H1 (cell line): ENCODE measurements at regions not wholly inside any gene's neighbourhood (a gene's known extent, or its start where the extent isn't known, plus 50 kb on each side); places are given as distances from the start of the nearest gene placed in this dataset.

Source experiments
- CTCF ChIA-PET: fragments of 300-600 bp; sonication (Branson Sonifier 250); formaldehyde crosslinking; loops from one replicate; lab custom pipeline; 2021; ENCODE audit not compliant: partially characterized antibody; lab: Charles Lee
- POLR2A ChIA-PET: fragments of 300-600 bp; sonication (Branson Sonifier 250); formaldehyde crosslinking; loops from one replicate; lab custom pipeline; 2021; ENCODE audit warnings: inconsistent platforms; ENCODE audit not compliant: partially characterized antibody; lab: Charles Lee
- DNase-seq, 2 experiments: peaks; one replicate each; pipeline versions ENCODE4 v3.0.0 to v3.0.0-alpha.2; 2010 to 2022; ENCODE audit warnings: low spot score in 2 of 2, low read depth in 1 of 2, mixed read lengths in 1 of 2
- FAIRE-seq: peaks from 2 replicates; lab custom pipeline; 2011; peaks lifted over from hg19 to GRCh38; lab: Jason Lieb, UNC
- H2AFZ ChIP-seq: 2 replicates; pipeline ENCODE4 v1.8.1; 2012; ENCODE audit warnings: low read length, inconsistent platforms
- H2AK5ac ChIP-seq: 2 replicates; pipeline ENCODE4 v1.6.1; 2013; ENCODE audit warnings: low read depth, low read length
- H2BK120ac ChIP-seq: replicated peaks from 2 replicates; pipeline ENCODE3; 2013; ENCODE audit warnings: low read depth, low read length, inconsistent platforms
- H2BK12ac ChIP-seq: 2 replicates; pipeline ENCODE4 v1.6.1; 2013; ENCODE audit warnings: low read depth, low read length
- H2BK15ac ChIP-seq: 2 replicates; pipeline ENCODE4 v1.6.1; 2013; ENCODE audit warnings: low read length
- H2BK20ac ChIP-seq: 2 replicates; pipeline ENCODE4 v1.6.1; 2013; ENCODE audit warnings: low read length
- H2BK5ac ChIP-seq: 2 replicates; pipeline ENCODE4 v1.6.1; 2013; ENCODE audit warnings: low read depth, low read length
- H3K14ac ChIP-seq: 2 replicates; pipeline ENCODE4 v1.6.1; 2013; ENCODE audit warnings: inconsistent platforms; ENCODE audit not compliant: insufficient read length
- H3K18ac ChIP-seq: 2 replicates; pipeline ENCODE4 v1.6.1; 2013; ENCODE audit warnings: low read length; ENCODE audit errors: extremely low read depth
- H3K23ac ChIP-seq: 2 replicates; pipeline ENCODE4 v1.6.1; 2013; ENCODE audit warnings: inconsistent platforms; ENCODE audit not compliant: insufficient read length
- H3K23me2 ChIP-seq: 2 replicates; pipeline ENCODE4 v1.6.1; 2013; ENCODE audit warnings: low read depth, low read length
- H3K27ac ChIP-seq: 2 replicates; pipeline ENCODE4 v1.6.1; 2011; ENCODE audit warnings: low read depth, low read length, inconsistent platforms
- H3K27me3 ChIP-seq, 4 experiments: replicated peaks in 1 of 4; 1 replicate in 1 of 4; 2 replicates in 3 of 4; pipeline versions ENCODE4 v1.6.1 to v1.8.1; 2011 to 2013; ENCODE audit warnings: low read length in 3 of 4, mild to moderate bottlenecking in 3 of 4, inconsistent platforms in 2 of 4, mixed read lengths in 2 of 4, moderate library complexity in 1 of 4; ENCODE audit not compliant: control insufficient read depth in 3 of 4, insufficient read depth in 3 of 4; ENCODE audit errors: extremely low read depth in 1 of 4
- H3K36me3 ChIP-seq, 4 experiments: 2 replicates each; pipeline versions ENCODE4 v1.6.1 to v1.8.1; 2011 to 2013; ENCODE audit warnings: mild to moderate bottlenecking in 4 of 4, low read length in 3 of 4, moderate library complexity in 2 of 4, control low read depth in 1 of 4, inconsistent platforms in 1 of 4; ENCODE audit not compliant: insufficient read depth in 4 of 4, control insufficient read depth in 2 of 4
- H3K4ac ChIP-seq: replicated peaks from 2 replicates; pipeline ENCODE3; 2013; ENCODE audit warnings: low read length, low read depth, mixed read lengths, inconsistent platforms; ENCODE audit not compliant: insufficient read length
- H3K4me1 ChIP-seq, 4 experiments: replicated peaks in 1 of 4; 1 replicate in 1 of 4; 2 replicates in 3 of 4; pipeline versions ENCODE4 v1.6.1 to v1.8.1; 2011 to 2013; ENCODE audit warnings: low read length in 3 of 4, inconsistent platforms in 2 of 4, mixed read lengths in 1 of 4; ENCODE audit not compliant: insufficient read depth in 4 of 4, control insufficient read depth in 3 of 4
- H3K4me2 ChIP-seq, 2 experiments: 2 replicates each; pipeline versions ENCODE4 v1.6.1 to v1.8.1; 2011 to 2013; ENCODE audit warnings: low read depth in 2 of 2, low read length in 2 of 2, control low read depth in 1 of 2, inconsistent platforms in 1 of 2, mild to moderate bottlenecking in 1 of 2; ENCODE audit not compliant: insufficient read depth in 1 of 2
- H3K4me3 ChIP-seq, 4 experiments: fragments of 200-600, 300-600 bp in 1 of 4; sonication (generic), shearing (Covaris generic), sonication (Bioruptor Twin) in 1 of 4; 2 replicates each; pipeline versions ENCODE4 v1.5.1 to v1.8.1; 2011 to 2016; ENCODE audit warnings: low read length in 4 of 4, low read depth in 3 of 4, control low read depth in 2 of 4, inconsistent platforms in 2 of 4, mild to moderate bottlenecking in 2 of 4, mixed read lengths in 1 of 4, moderate library complexity in 1 of 4; ENCODE audit not compliant: insufficient read depth in 2 of 4; ENCODE audit errors: extremely low read depth in 1 of 4
- H3K56ac ChIP-seq: replicated peaks from 2 replicates; pipeline ENCODE3; 2013; ENCODE audit warnings: low read depth, mild to moderate bottlenecking, mixed read lengths, low read length, inconsistent platforms; ENCODE audit not compliant: insufficient read length
- H3K79me1 ChIP-seq: 2 replicates; pipeline ENCODE4 v1.6.1; 2013; ENCODE audit warnings: low read depth, low read length, control low read depth
- H3K79me2 ChIP-seq, 2 experiments: 2 replicates each; pipeline versions ENCODE4 v1.6.1 to v1.8.1; 2012 to 2013; ENCODE audit warnings: low read length in 2 of 2, mild to moderate bottlenecking in 2 of 2, inconsistent platforms in 1 of 2; ENCODE audit not compliant: insufficient read depth in 2 of 2, control insufficient read depth in 1 of 2
- H3K9ac ChIP-seq, 4 experiments: replicated peaks in 1 of 4; 1 replicate in 1 of 4; 2 replicates in 3 of 4; pipeline versions ENCODE4 v1.6.1 to v1.8.1; 2011 to 2013; ENCODE audit warnings: low read depth in 3 of 4, low read length in 3 of 4, control low read depth in 2 of 4, mild to moderate bottlenecking in 2 of 4, moderate library complexity in 2 of 4, inconsistent platforms in 1 of 4; ENCODE audit errors: extremely low read depth in 1 of 4
- H3K9me3 ChIP-seq, 2 experiments: 2 replicates each; pipeline versions ENCODE4 v1.6.1 to v1.8.1; 2012 to 2013; ENCODE audit warnings: mild to moderate bottlenecking in 2 of 2, moderate library complexity in 2 of 2, control low read depth in 1 of 2, inconsistent platforms in 1 of 2, low read depth in 1 of 2, low read length in 1 of 2, mixed read lengths in 1 of 2; ENCODE audit not compliant: insufficient read depth in 2 of 2
- H4K20me1 ChIP-seq, 2 experiments: replicated peaks in 1 of 2; 2 replicates each; pipeline versions ENCODE3 to v1.8.1; 2011 to 2013; ENCODE audit warnings: inconsistent platforms in 2 of 2, low read length in 2 of 2, mild to moderate bottlenecking in 1 of 2; ENCODE audit not compliant: insufficient read depth in 2 of 2, control insufficient read depth in 1 of 2
- H4K5ac ChIP-seq: 2 replicates; pipeline ENCODE4 v1.6.1; 2013; ENCODE audit warnings: low read length, low read depth, mixed read lengths, inconsistent platforms; ENCODE audit not compliant: insufficient read length
- H4K8ac ChIP-seq: 2 replicates; pipeline ENCODE4 v1.8.0; 2013; ENCODE audit warnings: mild to moderate bottlenecking, moderate library complexity, low read length, inconsistent platforms; ENCODE audit not compliant: insufficient read depth; ENCODE audit errors: extremely low read depth
- H4K91ac ChIP-seq: replicated peaks from 2 replicates; pipeline ENCODE3; 2013; ENCODE audit warnings: low read length, mixed read lengths, inconsistent platforms; ENCODE audit not compliant: insufficient read length
- CHD1 ChIP-seq: IDR thresholded peaks from 2 replicates; pipeline ENCODE4 v1.6.1; 2012; ENCODE audit warnings: low read depth, low read length, improper control_type of control experiment
- RNF2 ChIP-seq: fragments of 200-900, 300-1000 bp; sonication (generic); IDR thresholded peaks from 2 replicates; pipeline ENCODE4 v1.7.1; 2016; ENCODE audit warnings: borderline replicate concordance, low read depth, mild to moderate bottlenecking, antibody characterized with exemption, low read length; ENCODE audit not compliant: poor library complexity, severe bottlenecking; ENCODE audit errors: missing control alignments
- SIX5 ChIP-seq: IDR thresholded peaks from 2 replicates; pipeline ENCODE4 v1.6.1; 2011; ENCODE audit warnings: mild to moderate bottlenecking, low read depth, low read length
- YY1 ChIP-seq: IDR thresholded peaks from 2 replicates; pipeline ENCODE4 v1.6.1; 2011; ENCODE audit warnings: low read depth, mild to moderate bottlenecking, low read length
- ZNF274 ChIP-seq: IDR thresholded peaks from 2 replicates; pipeline ENCODE4 v1.7.0; 2012; ENCODE audit warnings: low read length, borderline replicate concordance; ENCODE audit errors: extremely low read depth
- WGBS, 2 experiments: shearing (Covaris generic) in 1 of 2; methylation state at CpG; one replicate each; pipeline versions ENCODE4 v1.1.6 to v1.1.7; 2013 to 2015; ENCODE audit warnings: low lambda C conversion rate in 2 of 2, mixed read lengths in 2 of 2, inconsistent platforms in 1 of 2, low coverage in 1 of 2, missing lambda C conversion rate in 1 of 2; ENCODE audit not compliant: insufficient replicate concordance in 2 of 2, insufficient coverage in 1 of 2, insufficient read length in 1 of 2; ENCODE audit errors: extremely low coverage in 1 of 2, missing lambda C conversion rate in 1 of 2; 5-methylcytosine and 5-hydroxymethylcytosine counted together

DNA sequence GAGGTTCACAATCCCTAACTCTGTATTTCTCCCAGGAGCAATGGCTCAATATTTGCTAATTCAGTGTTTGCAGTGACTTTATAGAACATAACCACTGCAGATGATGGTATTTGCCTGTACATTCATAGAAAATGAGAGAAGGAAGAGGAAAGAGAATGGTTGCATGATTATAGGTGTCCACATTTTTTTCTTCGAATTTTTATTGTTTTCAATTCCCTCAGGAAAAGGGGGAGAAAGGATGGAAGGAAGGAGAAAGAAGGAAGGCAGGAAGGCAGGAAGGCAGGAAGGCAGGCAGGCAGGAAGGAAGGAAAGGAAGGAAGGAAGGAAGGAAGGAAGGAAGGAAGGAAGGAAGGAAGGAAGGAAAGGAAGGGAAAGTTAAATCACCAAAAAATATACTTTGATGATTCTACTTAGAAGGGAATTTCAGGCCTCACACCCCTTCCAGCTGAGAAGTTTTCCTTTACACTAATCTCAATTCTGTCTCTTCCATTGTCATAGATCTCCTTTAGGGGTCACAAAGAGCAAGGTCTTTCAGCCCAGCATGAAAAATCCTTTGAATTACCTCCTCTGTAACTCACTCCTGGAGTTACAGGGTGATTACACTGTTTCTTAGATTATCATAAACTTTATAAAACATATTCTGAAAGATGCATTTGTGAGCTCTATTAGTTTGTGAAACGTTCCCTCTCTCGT is 118.8 kb upstream of the INHBA start:
- WGBS, 2 experiments: 78% methylated on average over 3 of the region's 3 CpGs; no CpG with 5 or more reads in 1 of the 2 experiments
- no peak for DNase-seq

More for the DNA sequence above, 118.8 kb upstream of the INHBA start:
- Histone ChIP-seq H3K4me1 (no peaks in the 10 kb centered on the region), H3K18ac (no peak overlapping the region), H3K9me3 (no peaks in the 10 kb centered on the region), H3K9ac (no peak overlapping the region), H3K4ac (no peak overlapping the region), H3K27ac (no peak overlapping the region), H3K56ac (no peak overlapping the region), H2BK12ac (no peak overlapping the region)
- no peak for TF ChIP-seq RNF2
- TF ChIP-seq SIX5: no peak
- no peak for TF ChIP-seq CHD1
- no peak for TF ChIP-seq YY1
- TF ChIP-seq ZNF274: no peak
- TF ChIP-seq, all 59 proteins: peak for 0
- no peak overlapping the region for H4K91ac ChIP-seq
- POLR2A ChIA-PET: no interaction called here
- no peaks in the 10 kb centered on the region for H3K23me2 ChIP-seq
- H3K14ac ChIP-seq: no peak overlapping the region
- H2BK5ac ChIP-seq: no peak overlapping the region
- no peak overlapping the region for H4K5ac ChIP-seq
- H3K4me2 ChIP-seq: no peak overlapping the region
- H2BK15ac ChIP-seq: no peak overlapping the region
- CTCF ChIA-PET: interaction anchor here (1.2 kb wide), 2 partner anchors 50 to 71 kb away, joined by 3 to 4 read pairs; no protein-coding TSS in a partner anchor
- FAIRE-seq: no peak
- H3K79me1 ChIP-seq: no peaks in the 10 kb centered on the region
- no peak overlapping the region for H2BK20ac ChIP-seq
- no peaks in the 10 kb centered on the region for H3K36me3 ChIP-seq
- H2AFZ ChIP-seq: no peak overlapping the region
- no peaks in the 10 kb centered on the region for H3K79me2 ChIP-seq
- no peaks in the 10 kb centered on the region for H4K20me1 ChIP-seq
- H3K27me3 ChIP-seq: no peaks in the 10 kb centered on the region
- no peak overlapping the region for H4K8ac ChIP-seq
- no peak overlapping the region for H2BK120ac ChIP-seq
- no peak overlapping the region for H3K23ac ChIP-seq
- no peak overlapping the region for H3K4me3 ChIP-seq
- no peak overlapping the region for H2AK5ac ChIP-seq
